PC-9 (cell line): ENCODE measurements at regions not wholly inside any gene's neighbourhood (a gene's known extent, or its start where the extent isn't known, plus 50 kb on each side); places are given as distances from the start of the nearest gene placed in this dataset.

Experiments
- BruUV-seq: library from RNA; stranded (reverse); fragments of 400-500 nt; replicated peaks from 2 replicates; lab custom pipeline; 2021; lab: Mats Ljungman, UMichigan
- CTCF ChIA-PET: fragments of 300-600 bp; sonication (Branson Sonifier 250); formaldehyde crosslinking; loops from one replicate; lab custom pipeline; 2022; ENCODE audit warnings: antibody characterized with exemption; lab: Charles Lee
- POLR2A ChIA-PET: fragments of 300-600 bp; sonication (Branson Sonifier 250); formaldehyde crosslinking; loops from one replicate; lab custom pipeline; 2022; ENCODE audit warnings: antibody characterized with exemption; ENCODE audit not compliant: unreplicated experiment; lab: Charles Lee
- DNase-seq, 2 experiments: peaks; one replicate each; pipeline versions ENCODE4 v3.0.0 to v3.0.0-alpha.2; 2015 to 2022; ENCODE audit warnings: mixed read lengths in 1 of 2
- H2AFZ ChIP-seq: fragments of 200-600 bp; sonication (generic); 2 replicates; pipeline ENCODE4 v1.8.1; 2017; ENCODE audit warnings: antibody characterized with exemption
- H3F3A ChIP-seq: fragments of 200-600 bp; sonication (generic); 2 replicates; pipeline ENCODE4 v1.8.1; 2017; ENCODE audit warnings: antibody characterized with exemption, mild to moderate bottlenecking, low read depth; ENCODE audit not compliant: insufficient read depth
- H3K27ac ChIP-seq: fragments of 200-600 bp; sonication (generic); 2 replicates; pipeline ENCODE4 v1.6.1; 2016; ENCODE audit warnings: mixed run types
- H3K27me3 ChIP-seq: fragments of 200-600 bp; sonication (generic); 2 replicates; pipeline ENCODE4 v1.6.1; 2016; ENCODE audit warnings: low read depth, mixed run types; ENCODE audit not compliant: insufficient read depth
- H3K36me3 ChIP-seq: fragments of 200-600 bp; sonication (generic); 2 replicates; pipeline ENCODE4 v1.6.1; 2016; ENCODE audit warnings: low read depth, mixed run types
- H3K4me1 ChIP-seq: fragments of 200-600 bp; sonication (generic); replicated peaks from 2 replicates; pipeline ENCODE4 v1.6.1; 2016; ENCODE audit warnings: mixed run types; ENCODE audit not compliant: insufficient read depth
- H3K4me2 ChIP-seq: fragments of 200-600 bp; sonication (generic); 2 replicates; pipeline ENCODE4 v1.6.1; 2017; ENCODE audit warnings: mixed run types
- H3K4me3 ChIP-seq: fragments of 200-600 bp; sonication (generic); 2 replicates; pipeline ENCODE4 v1.6.1; 2016; ENCODE audit warnings: mixed run types
- H3K79me2 ChIP-seq: fragments of 200-600 bp; sonication (generic); 2 replicates; pipeline ENCODE4 v1.6.1; 2017; ENCODE audit warnings: low read depth, mixed run types
- H3K9me2 ChIP-seq: fragments of 200-600 bp; sonication (generic); 2 replicates; pipeline ENCODE4 v1.8.1; 2017; ENCODE audit warnings: mild to moderate bottlenecking; ENCODE audit not compliant: insufficient read depth
- H3K9me3 ChIP-seq: fragments of 200-600 bp; sonication (generic); 2 replicates; pipeline ENCODE4 v1.8.1; 2016; ENCODE audit warnings: low read depth; ENCODE audit not compliant: insufficient read depth
- H4K20me1 ChIP-seq: fragments of 200-600 bp; sonication (generic); 2 replicates; pipeline ENCODE4 v1.8.1; 2017; ENCODE audit not compliant: insufficient read depth
- CTCF ChIP-seq: fragments of 200-600 bp; sonication (generic); conservative IDR thresholded peaks from 2 replicates; pipeline ENCODE4 v1.6.1; 2017; ENCODE audit warnings: mixed run types, antibody characterized with exemption, mild to moderate bottlenecking, moderate library complexity
- EZH2 ChIP-seq: fragments of 200-600 bp; sonication (generic); IDR thresholded peaks from 2 replicates; pipeline ENCODE4 v1.8.0; 2017; ENCODE audit warnings: antibody characterized with exemption, low read depth
- intact Hi-C: fragments of 100-400 bp; cut with micrococcal nuclease; formaldehyde crosslinking; loops from one replicate; pipeline ENCODE4 v1.10.0; 2022; ENCODE audit not compliant: unreplicated experiment

DNA sequence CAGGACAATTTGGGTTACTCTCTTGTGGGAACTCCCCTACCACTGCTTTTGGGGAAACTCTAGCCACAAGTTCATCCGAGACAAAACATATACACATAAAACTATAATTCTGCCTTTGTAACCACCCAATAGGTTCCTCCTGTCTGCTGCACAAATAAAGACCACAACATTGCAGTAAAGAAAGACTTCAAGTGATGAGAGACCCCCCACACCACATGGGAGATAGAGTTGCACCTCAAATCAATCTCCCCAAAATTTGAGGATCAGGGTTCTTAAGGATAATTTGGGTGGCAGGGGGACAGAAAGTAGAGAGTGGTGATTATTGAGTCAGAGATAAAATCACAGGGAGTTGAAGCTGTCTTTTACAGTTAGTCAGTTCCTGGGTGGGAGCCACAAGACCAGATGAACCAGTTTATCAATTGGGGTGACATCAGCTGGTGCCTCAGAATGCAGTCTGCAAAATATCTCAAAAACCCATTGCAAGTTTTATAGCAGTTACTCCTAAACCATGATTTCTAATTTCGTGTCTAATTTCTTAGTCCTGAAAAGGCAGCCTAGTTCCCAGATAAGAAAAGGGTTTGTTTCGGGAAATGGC, 1348.5 kb downstream of the PCDH9 start:
- CTCF ChIA-PET = no interaction called here
- TF ChIP-seq CTCF (no peak), EZH2 (no peak)
- peaks cover 13% of the 10 kb centered on the region for H3K4me1 ChIP-seq

GRCh38 chr13:65875031-65875430, 1355.1 kb downstream of the PCDH9 start:
- Histone ChIP-seq H3K27me3 (no peaks in the 10 kb centered on the region), H3K9me2 (no peaks in the 10 kb centered on the region; the same call in 1 of the 2 replicates), H3K4me3 (no peak overlapping the region), H3K36me3 (no peaks in the 10 kb centered on the region), H3K27ac (no peak overlapping the region), H3F3A (no peaks in the 10 kb centered on the region), H4K20me1 (no peaks in the 10 kb centered on the region), H3K4me1 (no peaks in the 10 kb centered on the region), H3K9me3 (no peaks in the 10 kb centered on the region), H2AFZ (no peak overlapping the region), H3K79me2 (no peaks in the 10 kb centered on the region), H3K4me2 (no peak overlapping the region)
- DNase-seq = no peak
- POLR2A ChIA-PET = no interaction called here
- intact Hi-C loops = no loop called here
- TF ChIP-seq CTCF (no peak), EZH2 (no peak)
- no TSS peak for BruUV-seq
- CTCF ChIA-PET = no interaction called here

More for the DNA sequence above, 1348.5 kb downstream of the PCDH9 start:
- no TSS peak for BruUV-seq
- Histone ChIP-seq H3K9me2 (no peaks in the 10 kb centered on the region), H4K20me1 (no peaks in the 10 kb centered on the region), H3K4me2 (no peak overlapping the region; the same call in none of the 2 replicates), H3K9me3 (no peaks in the 10 kb centered on the region), H3K27ac (no peak overlapping the region), H3K27me3 (no peaks in the 10 kb centered on the region), H3K4me3 (no peak overlapping the region), H3K79me2 (no peaks in the 10 kb centered on the region), H3K36me3 (no peaks in the 10 kb centered on the region), H3F3A (no peaks in the 10 kb centered on the region), H2AFZ (0 out of 2 replicates have a peak overlapping the region, but pooled peaks have one; percentile 69)
- intact Hi-C loops = no loop called here
- DNase-seq = peak in 1 of 2 experiments; percentile 1
- POLR2A ChIA-PET = no interaction called here

GRCh38 chr13:65872448-65872847, 1357.7 kb downstream of the PCDH9 start:
- Histone ChIP-seq H3K9me3 (no peaks in the 10 kb centered on the region), H3K79me2 (no peaks in the 10 kb centered on the region), H3K27me3 (no peaks in the 10 kb centered on the region), H3K4me2 (no peak overlapping the region), H3F3A (no peaks in the 10 kb centered on the region), H4K20me1 (no peaks in the 10 kb centered on the region), H3K9me2 (no peaks in the 10 kb centered on the region; the same call in 1 of the 2 replicates), H3K27ac (no peak overlapping the region), H3K4me3 (no peak overlapping the region), H3K4me1 (no peaks in the 10 kb centered on the region), H2AFZ (no peak overlapping the region; the same call in 1 of the 2 replicates), H3K36me3 (no peaks in the 10 kb centered on the region)
- TF ChIP-seq CTCF = no peak
- TF ChIP-seq EZH2 = no peak
- ChIA-PET POLR2A (no interaction called here), CTCF (no interaction called here)
- no TSS peak for BruUV-seq
- DNase-seq = no peak
- intact Hi-C loops = no loop called here
